ENCODE measurements at regions not wholly inside any gene's neighbourhood (a gene's known extent, or its start where the extent isn't known, plus 50 kb on each side); places are given as distances from the start of the nearest gene placed in this dataset.
"Not testable (repeated sequence)": the region's sequence is repeated elsewhere in the genome, so short reads cannot be mapped to it uniquely, and the experiment has no call there.

- no CpG with 5 or more reads among the region's 2 CpGs for WGBS (ENCODE audit: extremely low coverage, insufficient coverage, insufficient read length)
- not testable (repeated sequence) for H4K8ac ChIP-seq (ENCODE audit: low read depth, low read length); H2BK12ac ChIP-seq (ENCODE audit: low read length); H4K91ac ChIP-seq (ENCODE audit: low read depth, low read length); H3K4me1 ChIP-seq (ENCODE audit: control insufficient read depth in 1 of 2, insufficient read depth in 2 of 2, low read length in 2 of 2); H3K27me3 ChIP-seq (ENCODE audit: insufficient read depth, low read length); H3K23ac ChIP-seq (ENCODE audit: low read length); H3K36me3 ChIP-seq (ENCODE audit: control insufficient read depth in 1 of 2, insufficient read depth in 2 of 2, low read length in 2 of 2); H2BK5ac ChIP-seq (ENCODE audit: low read depth, low read length, poor library complexity); H3K9me3 ChIP-seq (ENCODE audit: insufficient read depth, low read depth, low read length); H3K9ac ChIP-seq (ENCODE audit: low read length); H3K18ac ChIP-seq (ENCODE audit: low read length); H4K12ac ChIP-seq (ENCODE audit: low read depth, low read length); H3K4me2 ChIP-seq (ENCODE audit: low read length); H2AK5ac ChIP-seq (ENCODE audit: low read length); H3K27ac ChIP-seq (ENCODE audit: low read depth, low read length); H2AFZ ChIP-seq (ENCODE audit: insufficient read depth, low read length, poor library complexity); H3K4me3 ChIP-seq (ENCODE audit: low read depth, low read length); DNase-seq; H3K4ac ChIP-seq (ENCODE audit: low read depth, low read length); H3K14ac ChIP-seq (ENCODE audit: low read length); H3K79me1 ChIP-seq (ENCODE audit: low read length); H2BK120ac ChIP-seq (ENCODE audit: insufficient read depth, low read length, poor library complexity); H3K79me2 ChIP-seq (ENCODE audit: control insufficient read depth, insufficient read depth, low read length, poor library complexity)
Observed at GRCh38 chr4:64673121-64673520, 263.9 kb upstream of the TECRL start.

- H3K36me3 ChIP-seq (ENCODE audit: control insufficient read depth in 1 of 2, insufficient read depth in 2 of 2, low read length in 2 of 2): no peaks in the 10 kb centered on the region
Observed at GRCh38 chr4:64670647-64671046, 261.4 kb upstream of the TECRL start.

GRCh38 chr4:64643841-64644240 is 234.6 kb upstream of the TECRL start:
- H3K4me1 ChIP-seq (ENCODE audit: control insufficient read depth in 1 of 2, insufficient read depth in 2 of 2, low read length in 2 of 2): no peaks in the 10 kb centered on the region
- no peaks in the 10 kb centered on the region for H3K79me2 ChIP-seq (ENCODE audit: control insufficient read depth, insufficient read depth, low read length, poor library complexity)
- H3K4me3 ChIP-seq (ENCODE audit: low read depth, low read length): no peak overlapping the region
- no peak overlapping the region for H4K12ac ChIP-seq (ENCODE audit: low read depth, low read length)
- H3K27me3 ChIP-seq (ENCODE audit: insufficient read depth, low read length): no peaks in the 10 kb centered on the region
- no peak overlapping the region for H2AFZ ChIP-seq (ENCODE audit: insufficient read depth, low read length, poor library complexity)
- H2BK120ac ChIP-seq (ENCODE audit: insufficient read depth, low read length, poor library complexity): no peak overlapping the region
- H3K79me1 ChIP-seq (ENCODE audit: low read length): no peaks in the 10 kb centered on the region
- no peak overlapping the region for H2BK5ac ChIP-seq (ENCODE audit: low read depth, low read length, poor library complexity)
- no peak overlapping the region for H3K23ac ChIP-seq (ENCODE audit: low read length)
- WGBS (ENCODE audit: extremely low coverage, insufficient coverage, insufficient read length): no CpG with 5 or more reads among the region's 3 CpGs
- no peak for DNase-seq
- H3K18ac ChIP-seq (ENCODE audit: low read length): no peak overlapping the region
- H3K4ac ChIP-seq (ENCODE audit: low read depth, low read length): no peak overlapping the region
- no peak overlapping the region for H3K27ac ChIP-seq (ENCODE audit: low read depth, low read length)
- no peak overlapping the region for H3K4me2 ChIP-seq (ENCODE audit: low read length)
- H3K14ac ChIP-seq (ENCODE audit: low read length): no peak overlapping the region
- H4K91ac ChIP-seq (ENCODE audit: low read depth, low read length): no peak overlapping the region
- H3K9ac ChIP-seq (ENCODE audit: low read length): no peak overlapping the region
- no peaks in the 10 kb centered on the region for H3K36me3 ChIP-seq (ENCODE audit: control insufficient read depth in 1 of 2, insufficient read depth in 2 of 2, low read length in 2 of 2)
- H4K8ac ChIP-seq (ENCODE audit: low read depth, low read length): no peak overlapping the region
- no peak overlapping the region for H2AK5ac ChIP-seq (ENCODE audit: low read length)
- H3K9me3 ChIP-seq (ENCODE audit: insufficient read depth, low read depth, low read length): no peaks in the 10 kb centered on the region
- H2BK12ac ChIP-seq (ENCODE audit: low read length): no peak overlapping the region

More at GRCh38 chr4:64670647-64671046, 261.4 kb upstream of the TECRL start:
- Histone ChIP-seq H3K14ac (ENCODE audit: low read length) (no peak overlapping the region), H3K4me1 (ENCODE audit: control insufficient read depth in 1 of 2, insufficient read depth in 2 of 2, low read length in 2 of 2) (no peaks in the 10 kb centered on the region), H3K23ac (ENCODE audit: low read length) (no peak overlapping the region), H3K27me3 (ENCODE audit: insufficient read depth, low read length) (no peaks in the 10 kb centered on the region), H3K4ac (ENCODE audit: low read depth, low read length) (no peak overlapping the region), H3K27ac (ENCODE audit: low read depth, low read length) (no peak overlapping the region), H4K91ac (ENCODE audit: low read depth, low read length) (no peak overlapping the region), H3K18ac (ENCODE audit: low read length) (no peak overlapping the region), H3K9me3 (ENCODE audit: insufficient read depth, low read depth, low read length) (peaks cover 6% of the 10 kb centered on the region), H2BK12ac (ENCODE audit: low read length) (no peak overlapping the region), H3K4me3 (ENCODE audit: low read depth, low read length) (no peak overlapping the region), H2AK5ac (ENCODE audit: low read length) (no peak overlapping the region), H4K12ac (ENCODE audit: low read depth, low read length) (no peak overlapping the region), H2BK120ac (ENCODE audit: insufficient read depth, low read length, poor library complexity) (no peak overlapping the region), H2BK5ac (ENCODE audit: low read depth, low read length, poor library complexity) (no peak overlapping the region), H3K79me2 (ENCODE audit: control insufficient read depth, insufficient read depth, low read length, poor library complexity) (no peaks in the 10 kb centered on the region), H2AFZ (ENCODE audit: insufficient read depth, low read length, poor library complexity) (no peak overlapping the region), H3K9ac (ENCODE audit: low read length) (no peak overlapping the region), H4K8ac (ENCODE audit: low read depth, low read length) (no peak overlapping the region), H3K4me2 (ENCODE audit: low read length) (no peak overlapping the region), H3K79me1 (ENCODE audit: low read length) (no peaks in the 10 kb centered on the region)
- WGBS (ENCODE audit: extremely low coverage, insufficient coverage, insufficient read length): no CpG with 5 or more reads among the region's 6 CpGs
- no peak for DNase-seq

GRCh38 chr4:64642936-64643335 is 233.7 kb upstream of the TECRL start:
- H3K27me3 ChIP-seq (ENCODE audit: insufficient read depth, low read length): no peaks in the 10 kb centered on the region
- H2AFZ ChIP-seq (ENCODE audit: insufficient read depth, low read length, poor library complexity): no peak overlapping the region
- no peak overlapping the region for H3K18ac ChIP-seq (ENCODE audit: low read length)
- no peak overlapping the region for H4K12ac ChIP-seq (ENCODE audit: low read depth, low read length)
- no peak overlapping the region for H2AK5ac ChIP-seq (ENCODE audit: low read length)
- no peak overlapping the region for H2BK12ac ChIP-seq (ENCODE audit: low read length)
- H3K79me1 ChIP-seq (ENCODE audit: low read length): no peaks in the 10 kb centered on the region
- no peak overlapping the region for H2BK120ac ChIP-seq (ENCODE audit: insufficient read depth, low read length, poor library complexity)
- no peaks in the 10 kb centered on the region for H3K9me3 ChIP-seq (ENCODE audit: insufficient read depth, low read depth, low read length)
- H3K23ac ChIP-seq (ENCODE audit: low read length): no peak overlapping the region
- no peak overlapping the region for H3K9ac ChIP-seq (ENCODE audit: low read length)
- no peak overlapping the region for H3K4ac ChIP-seq (ENCODE audit: low read depth, low read length)
- H3K36me3 ChIP-seq (ENCODE audit: control insufficient read depth in 1 of 2, insufficient read depth in 2 of 2, low read length in 2 of 2): no peaks in the 10 kb centered on the region
- no peak overlapping the region for H3K14ac ChIP-seq (ENCODE audit: low read length)
- no peak for DNase-seq
- H2BK5ac ChIP-seq (ENCODE audit: low read depth, low read length, poor library complexity): no peak overlapping the region
- no peak overlapping the region for H3K4me3 ChIP-seq (ENCODE audit: low read depth, low read length)
- no peak overlapping the region for H3K4me2 ChIP-seq (ENCODE audit: low read length)
- no peaks in the 10 kb centered on the region for H3K79me2 ChIP-seq (ENCODE audit: control insufficient read depth, insufficient read depth, low read length, poor library complexity)
- H4K91ac ChIP-seq (ENCODE audit: low read depth, low read length): no peak overlapping the region
- no peak overlapping the region for H3K27ac ChIP-seq (ENCODE audit: low read depth, low read length)
- no peaks in the 10 kb centered on the region for H3K4me1 ChIP-seq (ENCODE audit: control insufficient read depth in 1 of 2, insufficient read depth in 2 of 2, low read length in 2 of 2)
- no peak overlapping the region for H4K8ac ChIP-seq (ENCODE audit: low read depth, low read length)
- WGBS (ENCODE audit: extremely low coverage, insufficient coverage, insufficient read length): no CpG with 5 or more reads among the region's 1 CpG
